Upper lobe of left lung (tissue), 6 donors: ENCODE measurements at regions not wholly inside any gene's neighbourhood (a gene's known extent, or its start where the extent isn't known, plus 50 kb on each side); places are given as distances from the start of the nearest gene placed in this dataset.

Experiments used
- ATAC-seq, 2 donors: fragments of 200-7000 bp; cut with Tn5 transposase; one replicate each; pipeline ENCODE4 v1.9.1; 2022; ENCODE audit warnings: mild to moderate bottlenecking in 2 of 2, moderate library complexity in 2 of 2; ENCODE audit not compliant: low FRiP score in 2 of 2
- DNase-seq, 2 donors: peaks; one replicate each; pipeline ENCODE4 v3.0.0-alpha.2; 2019 to 2020
- H3K27ac ChIP-seq, 4 donors: fragments of 200-600 bp; sonication (generic); one replicate each; pipeline ENCODE4 v1.5.1; 2016 to 2019
- H3K27me3 ChIP-seq, 4 donors: fragments of 200-600 bp; sonication (generic); one replicate each; pipeline ENCODE4 v1.5.1; 2017 to 2019
- H3K36me3 ChIP-seq, 4 donors: fragments of 200-600 bp; sonication (generic); one replicate each; pipeline ENCODE4 v1.5.1; 2016 to 2019
- H3K4me1 ChIP-seq, 4 donors: fragments of 200-600 bp; sonication (generic); one replicate each; pipeline ENCODE4 v1.5.1; 2018 to 2019
- H3K4me3 ChIP-seq, 4 donors: fragments of 200-600 bp; sonication (generic); one replicate each; pipeline ENCODE4 v1.5.1; 2017 to 2019; ENCODE audit warnings: mild to moderate bottlenecking in 2 of 4, moderate library complexity in 1 of 4
- H3K9me3 ChIP-seq, 4 donors: fragments of 200-600 bp; sonication (generic); one replicate each; pipeline ENCODE4 v1.5.1; 2018 to 2019
- CTCF ChIP-seq, 6 experiments: fragments of 450-650 bp in 4 of 6; fragments of 200-600 bp in 2 of 6; sonication (generic) in 2 of 6; IDR thresholded peaks; one replicate each; pipeline ENCODE4 v1.5.1; 2016 to 2019; ENCODE audit warnings: antibody characterized with exemption in 6 of 6
- EP300 ChIP-seq, 4 donors: sonication (generic); formaldehyde crosslinking; IDR thresholded peaks; one replicate each; pipeline ENCODE4 v1.5.1; 2017; ENCODE audit warnings: antibody characterized with exemption in 4 of 4, control low read depth in 2 of 4
- POLR2A ChIP-seq, 4 donors: fragments of 450-650 bp; IDR thresholded peaks; one replicate each; pipeline ENCODE4 v1.5.1; 2016 to 2017; ENCODE audit warnings: antibody characterized with exemption in 4 of 4, mild to moderate bottlenecking in 2 of 4
- POLR2AphosphoS5 ChIP-seq, 2 donors: sonication (generic); formaldehyde crosslinking; IDR thresholded peaks; one replicate each; pipeline ENCODE4 v1.5.1; 2017; ENCODE audit warnings: antibody characterized with exemption in 2 of 2
- WGBS, 2 donors: methylation state at CpG; one replicate each; pipeline ENCODE4 v1.1.5; 2017 to 2018; 5-methylcytosine and 5-hydroxymethylcytosine counted together
- donor health status: DM: no; HTN: no; CAD: no; lungs with moderate emphysema.
- donor health status: DM: no; HTN: yes; CAD: no; lungs with severe emphysema.

GRCh38 chr1:37290718-37291117, 183.7 kb upstream of the ZC3H12A start:
- Histone ChIP-seq H3K27ac (no peak overlapping the region), H3K4me3 (no peak overlapping the region), H3K27me3 (no peaks in the 10 kb centered on the region), H3K4me1 (no peaks in the 10 kb centered on the region), H3K36me3 (no peaks in the 10 kb centered on the region), H3K9me3 (no peaks in the 10 kb centered on the region)
- DNase-seq (no peak), ATAC-seq (no peak)
- TF ChIP-seq EP300 (IDR thresholded peaks at IDR 0.05) (no peak), POLR2A (IDR thresholded peaks at IDR 0.05) (no peak), CTCF (IDR thresholded peaks at IDR 0.05) (no peak), POLR2AphosphoS5 (IDR thresholded peaks at IDR 0.05) (no peak)
- 51 to 56% methylated on average over 4 of the region's 4 CpGs for WGBS, 2 donors

- no peaks in the 10 kb centered on the region for H3K9me3 ChIP-seq
- H3K27ac ChIP-seq = no peak overlapping the region
- DNase-seq (no peak), ATAC-seq (no peak)
- H3K4me1 ChIP-seq = no peaks in the 10 kb centered on the region
- no peak for TF ChIP-seq CTCF (IDR thresholded peaks at IDR 0.05)
- no peak for TF ChIP-seq POLR2A (IDR thresholded peaks at IDR 0.05)
- TF ChIP-seq POLR2AphosphoS5 (IDR thresholded peaks at IDR 0.05) = no peak
- TF ChIP-seq EP300 (IDR thresholded peaks at IDR 0.05) = no peak
- no peak overlapping the region for H3K4me3 ChIP-seq
- no peaks in the 10 kb centered on the region for H3K36me3 ChIP-seq
- WGBS, 2 donors = 65 to 71% methylated on average over 8 to 9 of the region's 9 CpGs
- no peaks in the 10 kb centered on the region for H3K27me3 ChIP-seq
Measured at GRCh38 chr1:37292789-37293188, 181.6 kb upstream of the ZC3H12A start.

- Histone ChIP-seq H3K27ac (no peak overlapping the region), H3K4me1 (no peaks in the 10 kb centered on the region), H3K27me3 (no peaks in the 10 kb centered on the region), H3K9me3 (no peaks in the 10 kb centered on the region), H3K4me3 (no peak overlapping the region), H3K36me3 (no peaks in the 10 kb centered on the region)
- ATAC-seq (no peak), DNase-seq (no peak)
- TF ChIP-seq POLR2A (IDR thresholded peaks at IDR 0.05) (no peak), CTCF (IDR thresholded peaks at IDR 0.05) (no peak), EP300 (IDR thresholded peaks at IDR 0.05) (no peak), POLR2AphosphoS5 (IDR thresholded peaks at IDR 0.05) (no peak)
- 73 to 75% methylated on average over 4 of the region's 4 CpGs for WGBS, 2 donors
Measured at GRCh38 chr1:37294096-37294495, 180.3 kb upstream of the ZC3H12A start.

- DNase-seq = no peak
- Histone ChIP-seq H3K27ac (no peak overlapping the region), H3K4me3 (no peak overlapping the region), H3K4me1 (no peaks in the 10 kb centered on the region), H3K9me3 (no peaks in the 10 kb centered on the region), H3K27me3 (no peaks in the 10 kb centered on the region), H3K36me3 (no peaks in the 10 kb centered on the region)
- 66 to 69% methylated on average over 6 of the region's 6 CpGs for WGBS, 2 donors
- TF ChIP-seq POLR2A (IDR thresholded peaks at IDR 0.05) = no peak
- no peak for TF ChIP-seq CTCF (IDR thresholded peaks at IDR 0.05)
- TF ChIP-seq POLR2AphosphoS5 (IDR thresholded peaks at IDR 0.05) = no peak
- no peak for TF ChIP-seq EP300 (IDR thresholded peaks at IDR 0.05)
- no peak for ATAC-seq
Measured at GRCh38 chr1:37294529-37294928, 179.9 kb upstream of the ZC3H12A start.

GRCh38 chr1:37298769-37299168, 175.6 kb upstream of the ZC3H12A start:
- Histone ChIP-seq H3K27ac (no peak overlapping the region), H3K4me3 (no peak overlapping the region), H3K4me1 (no peaks in the 10 kb centered on the region), H3K36me3 (no peaks in the 10 kb centered on the region), H3K9me3 (no peaks in the 10 kb centered on the region), H3K27me3 (no peaks in the 10 kb centered on the region)
- DNase-seq (no peak), ATAC-seq (no peak)
- 55 to 63% methylated on average over 6 of the region's 6 CpGs for WGBS, 2 donors
- no peak for TF ChIP-seq EP300 (IDR thresholded peaks at IDR 0.05)
- no peak for TF ChIP-seq POLR2A (IDR thresholded peaks at IDR 0.05)
- TF ChIP-seq CTCF (IDR thresholded peaks at IDR 0.05) = no peak
- TF ChIP-seq POLR2AphosphoS5 (IDR thresholded peaks at IDR 0.05) = no peak
